Neural cell (in vitro differentiated cells): ENCODE measurements at regions not wholly inside any gene's neighbourhood (a gene's known extent, or its start where the extent isn't known, plus 50 kb on each side); places are given as distances from the start of the nearest gene placed in this dataset.

Source experiments
- H2AFZ ChIP-seq: fragments of 200-600, 300-800 bp; sonication (generic), shearing (Covaris generic); 2 replicates; pipeline ENCODE4 v1.6.0; 2014; ENCODE audit warnings: low read depth, mild to moderate bottlenecking, antibody characterized with exemption, low read length, moderate library complexity
- H3F3A ChIP-seq: fragments of 200-600 bp; shearing (Covaris generic); 2 replicates; pipeline ENCODE4 v1.6.1; 2016; ENCODE audit warnings: mild to moderate bottlenecking, moderate library complexity, mixed read lengths, antibody characterized with exemption, low read length; ENCODE audit not compliant: insufficient read depth, poor library complexity, severe bottlenecking
- H3K27ac ChIP-seq: fragments of 200-600, 300-800 bp; sonication (generic), shearing (Covaris generic); 2 replicates; pipeline ENCODE4 v1.5.1; 2014; ENCODE audit warnings: mild to moderate bottlenecking, low read length, moderate library complexity
- H3K27me3 ChIP-seq: fragments of 300-800, 200-600 bp; sonication (generic), shearing (Covaris generic); 2 replicates; pipeline ENCODE4 v1.6.0; 2014; ENCODE audit warnings: mild to moderate bottlenecking, low read depth, low read length, moderate library complexity; ENCODE audit not compliant: insufficient read depth
- H3K36me3 ChIP-seq: fragments of 300-800, 200-600 bp; sonication (generic), shearing (Covaris generic); 2 replicates; pipeline ENCODE4 v1.5.1; 2014; ENCODE audit warnings: mild to moderate bottlenecking, antibody characterized with exemption, low read length, moderate library complexity; ENCODE audit not compliant: insufficient read depth
- H3K4me2 ChIP-seq: fragments of 300-800, 200-600 bp; sonication (generic), shearing (Covaris generic); 2 replicates; pipeline ENCODE4 v1.6.0; 2014; ENCODE audit warnings: mild to moderate bottlenecking, low read length
- H3K4me3 ChIP-seq: fragments of 300-800, 200-600 bp; sonication (generic), shearing (Covaris generic); 2 replicates; pipeline ENCODE4 v1.5.1; 2014; ENCODE audit warnings: mild to moderate bottlenecking, low read length, moderate library complexity
- H3K79me2 ChIP-seq: fragments of 200-600 bp; shearing (Covaris generic); replicated peaks from 2 replicates; pipeline ENCODE4 v1.6.0; 2014; ENCODE audit warnings: mild to moderate bottlenecking, low read length, moderate library complexity; ENCODE audit not compliant: insufficient read depth
- H3K9ac ChIP-seq: fragments of 300-800, 200-600 bp; sonication (generic), shearing (Covaris generic); 2 replicates; pipeline ENCODE4 v1.6.1; 2016; ENCODE audit warnings: mild to moderate bottlenecking, low read length, mixed read lengths
- H3K9me2 ChIP-seq: fragments of 200-600 bp; shearing (Covaris generic); 2 replicates; pipeline ENCODE4 v1.6.1; 2016; ENCODE audit warnings: mild to moderate bottlenecking, low read length, mixed read lengths; ENCODE audit not compliant: insufficient read depth
- H3K9me3 ChIP-seq: fragments of 200-600, 300-800 bp; sonication (generic), shearing (Covaris generic); 2 replicates; pipeline ENCODE4 v1.6.1; 2016; ENCODE audit warnings: mild to moderate bottlenecking, mixed run types, low read length, moderate library complexity, mixed read lengths
- H4K20me1 ChIP-seq: fragments of 200-600 bp; shearing (Covaris generic); 2 replicates; pipeline ENCODE4 v1.6.1; 2016; ENCODE audit warnings: mild to moderate bottlenecking, mixed run types; ENCODE audit not compliant: insufficient read depth
- CTCF ChIP-seq: fragments of 450-650 bp; IDR thresholded peaks from 2 replicates; pipeline ENCODE4 v1.5.1; 2014; ENCODE audit warnings: antibody characterized with exemption, mild to moderate bottlenecking, moderate library complexity; ENCODE audit not compliant: poor library complexity, severe bottlenecking
- EP300 ChIP-seq: fragments of 450-650 bp; conservative IDR thresholded peaks from 2 replicates; pipeline ENCODE4 v1.6.1; 2014; ENCODE audit warnings: antibody characterized with exemption, mild to moderate bottlenecking, moderate library complexity; ENCODE audit not compliant: poor library complexity, severe bottlenecking
- EZH2 ChIP-seq: fragments of 200-600, 300-800 bp; shearing (Covaris generic), sonication (generic); IDR thresholded peaks from 2 replicates; pipeline ENCODE4 v1.6.1; 2014; ENCODE audit warnings: antibody characterized with exemption, low read length, borderline replicate concordance, mild to moderate bottlenecking; ENCODE audit not compliant: insufficient read depth, poor library complexity, severe bottlenecking
- MXI1 ChIP-seq: fragments of 450-650 bp; conservative IDR thresholded peaks from 2 replicates; pipeline ENCODE4 v1.6.1; 2014; ENCODE audit warnings: antibody characterized with exemption, mild to moderate bottlenecking; ENCODE audit not compliant: poor library complexity, severe bottlenecking
- POLR2AphosphoS5 ChIP-seq: IDR thresholded peaks from 2 replicates; pipeline ENCODE4 v1.6.1; 2012
- RAD21 ChIP-seq: fragments of 450-650 bp; conservative IDR thresholded peaks from 2 replicates; pipeline ENCODE4 v1.6.1; 2014; ENCODE audit warnings: antibody characterized with exemption, mild to moderate bottlenecking, moderate library complexity
- REST ChIP-seq: IDR thresholded peaks from 2 replicates; pipeline ENCODE4 v1.6.1; 2012; ENCODE audit warnings: borderline replicate concordance
- SMC3 ChIP-seq: fragments of 450-650 bp; conservative IDR thresholded peaks from 2 replicates; pipeline ENCODE4 v1.6.1; 2014; ENCODE audit warnings: antibody characterized with exemption, mild to moderate bottlenecking, moderate library complexity; ENCODE audit not compliant: poor library complexity
- TAF1 ChIP-seq: IDR thresholded peaks from 2 replicates; pipeline ENCODE4 v1.6.1; 2012; ENCODE audit warnings: low read depth

- Histone ChIP-seq H3K27me3 (no peaks in the 10 kb centered on the region), H3F3A (no peaks in the 10 kb centered on the region), H3K79me2 (no peaks in the 10 kb centered on the region), H3K4me2 (no peak overlapping the region), H3K4me3 (no peak overlapping the region), H2AFZ (no peak overlapping the region), H3K9ac (no peak overlapping the region), H4K20me1 (no peaks in the 10 kb centered on the region), H3K9me3 (no peaks in the 10 kb centered on the region), H3K27ac (no peak overlapping the region), H3K9me2 (no peaks in the 10 kb centered on the region), H3K36me3 (no peaks in the 10 kb centered on the region)
- TF ChIP-seq SMC3: no peak
- no peak for TF ChIP-seq POLR2AphosphoS5
- no peak for TF ChIP-seq TAF1
- TF ChIP-seq EP300: no peak
- TF ChIP-seq RAD21: no peak
- no peak for TF ChIP-seq CTCF
- TF ChIP-seq EZH2: no peak
- no peak for TF ChIP-seq MXI1
- TF ChIP-seq REST: no peak
These were observed 515.1 kb downstream of the FRK start for GRCh38 chr6:115545672-115545986.

- no peak overlapping the region for H2AFZ ChIP-seq
These were observed 515.7 kb downstream of the FRK start for GRCh38 chr6:115544765-115545671.

More at GRCh38 chr6:115544765-115545671, 515.7 kb downstream of the FRK start:
- TF ChIP-seq REST (no peak), SMC3 (no peak), EZH2 (no peak), CTCF (no peak)
- Histone ChIP-seq H3K9me3 (no peaks in the 10 kb centered on the region), H3K4me3 (no peak overlapping the region), H3K9me2 (no peaks in the 10 kb centered on the region), H4K20me1 (no peaks in the 10 kb centered on the region), H3K27me3 (no peaks in the 10 kb centered on the region), H3K4me2 (no peak overlapping the region), H3K79me2 (no peaks in the 10 kb centered on the region), H3K9ac (no peak overlapping the region), H3F3A (no peaks in the 10 kb centered on the region), H3K36me3 (no peaks in the 10 kb centered on the region), H3K27ac (no peak overlapping the region)
